GF-D8 (cell line): ENCODE measurements at regions not wholly inside any gene's neighbourhood (a gene's known extent, or its start where the extent isn't known, plus 50 kb on each side); places are given as distances from the start of the nearest gene placed in this dataset.

Source experiments
- DNase-seq: peaks from one replicate; lab custom pipeline; 2025; lab: John Stamatoyannopoulos, UW

- no peak for DNase-seq
Measured at GRCh38 chr14:34018125-34018524, 67.3 kb upstream of the EGLN3 start.

- DNase-seq = no peak
Measured at GRCh38 chr14:34015383-34015782, 64.5 kb upstream of the EGLN3 start.

DNA sequence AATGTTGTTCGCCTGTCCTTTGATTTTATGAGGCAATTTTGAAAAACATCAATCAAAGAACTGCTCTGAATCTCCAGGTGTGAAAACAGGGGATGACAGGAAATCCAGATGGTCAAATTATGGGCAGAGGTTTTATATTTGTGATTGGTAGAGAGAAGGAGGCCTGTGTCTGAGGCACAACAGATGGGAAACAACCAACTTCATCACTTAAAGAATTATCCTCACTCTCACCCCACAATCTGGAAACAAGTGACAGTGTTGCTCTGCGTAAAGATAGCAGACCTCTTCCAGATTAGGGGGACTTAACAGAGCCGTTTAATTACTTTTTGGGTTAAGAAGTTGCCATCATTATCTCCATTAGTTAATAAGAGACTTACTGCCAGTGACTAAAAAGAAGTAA lies 64.1 kb upstream of the EGLN3 start:
- no peak for DNase-seq

GRCh38 chr14:34013721-34014060 lies 62.8 kb upstream of the EGLN3 start:
- DNase-seq = peak; percentile 28

DNA sequence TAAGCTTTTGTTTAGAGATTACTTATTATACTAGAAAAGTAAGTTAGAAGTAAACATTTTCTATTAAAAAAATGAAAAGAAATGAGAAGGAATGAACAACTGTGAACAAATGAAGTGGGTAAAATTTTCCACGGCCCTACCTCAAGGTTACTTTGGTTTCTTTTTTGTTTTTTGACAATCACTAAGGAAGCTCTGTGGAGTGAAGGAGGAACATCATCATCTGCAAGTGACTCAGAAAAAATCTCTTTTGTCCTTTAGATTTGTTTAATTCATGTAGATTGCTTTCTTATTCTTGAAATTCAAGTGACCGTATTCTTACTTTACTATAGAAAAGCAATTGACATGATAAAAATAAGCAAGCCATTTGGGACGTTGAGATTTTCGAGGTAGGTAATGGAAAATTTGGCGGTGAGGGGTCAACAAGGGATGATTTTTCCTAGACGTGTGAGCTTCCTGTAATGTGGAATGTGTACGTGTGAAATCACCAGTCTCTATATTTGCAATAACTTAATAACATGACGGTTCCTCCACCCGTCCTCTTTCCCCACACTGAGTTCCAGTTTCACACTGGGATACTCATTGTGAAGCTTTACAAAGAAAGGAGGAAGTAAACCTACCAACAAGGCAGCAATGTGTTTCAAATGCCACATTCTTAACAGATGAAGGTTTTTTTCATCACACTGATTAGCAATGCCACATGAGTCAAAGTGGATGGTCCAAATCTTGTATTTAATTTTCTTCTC lies 62.3 kb upstream of the EGLN3 start:
- DNase-seq = no peak

DNA sequence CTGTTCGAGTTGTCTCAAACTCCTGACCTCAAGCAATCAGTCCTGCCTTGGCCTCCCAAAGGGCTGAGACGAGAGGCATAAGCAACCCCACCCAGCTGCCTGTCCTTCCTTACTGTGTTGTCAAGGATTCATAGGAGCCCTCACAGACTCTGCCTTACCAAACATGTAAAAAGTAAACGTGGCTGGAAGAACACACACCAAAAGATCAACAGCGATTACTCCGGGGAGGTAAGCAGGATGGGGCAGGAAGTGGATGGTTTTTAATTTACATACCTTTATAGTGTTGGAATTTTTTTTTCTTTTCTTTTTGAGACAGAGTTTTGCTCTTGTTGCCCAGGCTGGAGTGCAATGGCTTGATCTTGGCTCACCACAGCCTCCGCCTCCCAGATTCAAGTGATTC lies 61.5 kb upstream of the EGLN3 start:
- no peak for DNase-seq

DNA sequence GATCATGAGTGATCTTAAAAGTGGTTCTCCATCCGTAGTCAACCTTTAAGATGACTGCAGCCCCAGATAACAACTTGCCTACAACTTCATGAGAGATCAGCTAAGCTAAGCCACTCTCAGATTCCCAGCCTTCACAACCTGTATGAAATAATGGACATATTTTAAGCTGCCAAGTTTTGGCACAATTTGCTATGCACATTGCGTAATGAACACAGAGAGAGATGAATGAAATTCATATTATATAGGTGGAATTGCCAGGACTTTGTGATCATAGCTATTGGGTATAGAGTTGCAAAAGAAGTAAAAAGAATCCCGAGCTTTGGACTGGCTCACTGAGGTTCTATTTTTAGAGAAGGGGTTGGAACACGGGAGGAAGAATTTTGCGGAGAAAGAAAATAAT lies 59.1 kb upstream of the EGLN3 start:
- DNase-seq = no peak

DNA sequence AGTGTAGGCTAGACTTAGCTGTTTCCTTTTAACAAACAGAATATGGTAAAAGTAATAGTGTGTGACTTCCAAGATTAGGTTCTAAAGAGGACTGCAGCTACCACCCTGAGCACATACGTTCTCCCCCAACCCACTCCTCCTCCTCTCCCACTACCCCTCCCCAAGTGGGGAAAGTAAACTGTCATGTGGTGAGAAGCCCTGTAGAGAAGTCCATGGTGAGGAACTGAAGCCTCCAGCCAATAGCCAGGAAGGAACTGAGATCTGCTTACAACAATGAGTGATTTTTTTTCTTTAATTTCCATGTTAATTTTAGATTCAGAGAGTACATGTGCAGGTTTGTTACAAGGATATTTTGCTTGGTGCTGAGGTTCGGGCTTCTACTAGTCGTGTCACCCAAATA lies 57.0 kb upstream of the EGLN3 start:
- DNase-seq = no peak

DNA sequence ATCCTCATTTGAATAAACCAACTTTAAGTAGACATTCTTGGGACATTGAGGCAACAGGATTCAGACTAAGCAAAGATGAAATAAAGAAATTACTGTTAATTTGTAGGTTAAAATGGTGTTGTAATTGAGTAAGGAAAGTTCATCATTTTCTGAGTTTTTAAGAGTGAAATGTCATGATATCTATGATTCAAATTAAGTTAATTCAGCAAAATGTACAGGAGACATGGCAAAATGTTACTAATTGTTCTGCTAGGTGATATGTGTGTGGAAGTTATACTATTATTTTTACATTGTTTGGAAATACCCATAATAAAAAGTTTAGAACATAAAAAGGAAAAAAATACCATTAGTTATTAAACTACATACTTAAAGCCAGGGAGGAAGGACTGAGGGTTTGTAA lies 55.0 kb upstream of the EGLN3 start:
- no peak for DNase-seq

- DNase-seq = no peak
Measured at GRCh38 chr14:34004881-34005280, 54.0 kb upstream of the EGLN3 start.

DNA sequence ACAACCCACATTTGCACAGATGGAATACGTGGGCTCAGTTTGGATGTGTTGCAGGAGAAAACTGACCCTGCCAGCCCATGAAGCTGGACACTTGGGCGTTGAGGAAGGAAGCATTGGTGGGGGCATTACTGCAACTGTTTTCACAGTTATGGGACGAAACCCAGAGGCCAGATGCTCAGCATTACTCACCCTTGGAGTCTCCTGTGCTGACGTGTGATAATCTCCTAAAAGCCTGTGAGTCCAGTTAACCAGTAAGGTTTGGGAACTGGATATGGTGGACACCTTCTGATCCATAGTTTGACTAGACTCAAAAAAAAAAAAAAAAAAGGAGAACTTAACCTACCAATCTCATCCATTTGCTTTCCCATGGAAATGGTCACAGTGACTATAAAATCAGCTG lies 52.8 kb upstream of the EGLN3 start:
- no peak for DNase-seq

DNA sequence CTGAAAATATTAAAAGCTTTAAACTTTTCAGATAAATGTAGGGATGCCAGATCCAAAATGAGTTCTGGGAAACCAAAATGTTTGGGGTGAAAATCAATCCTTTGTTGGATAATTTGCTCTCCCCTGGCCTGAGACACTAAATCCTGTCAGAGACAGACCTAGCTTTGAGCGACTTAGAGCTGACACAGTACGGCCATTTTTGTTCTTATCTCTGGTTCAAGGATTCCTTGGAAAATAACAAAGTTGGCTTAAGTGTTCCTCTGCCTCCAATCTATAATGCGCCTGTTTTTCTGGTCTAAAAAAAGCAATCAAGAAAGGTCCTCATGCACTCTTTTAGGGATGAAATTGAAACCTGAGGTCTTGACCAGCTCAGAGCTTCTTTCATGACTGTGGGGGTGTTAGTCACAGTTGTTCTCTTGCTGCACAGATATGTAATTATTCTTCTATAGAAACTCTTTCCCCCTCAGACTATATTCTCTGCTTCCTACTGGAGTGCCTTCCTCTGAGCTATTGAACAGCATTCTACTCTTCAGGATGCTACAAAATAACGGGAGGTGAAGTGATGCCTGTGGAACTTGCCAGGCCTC lies 52.3 kb upstream of the EGLN3 start:
- no peak for DNase-seq
